Loucy (cell line): ENCODE measurements at regions not wholly inside any gene's neighbourhood (a gene's known extent, or its start where the extent isn't known, plus 50 kb on each side); places are given as distances from the start of the nearest gene placed in this dataset.

Source experiments
- H2AFZ ChIP-seq: fragments of 200-600 bp; sonication (generic); 2 replicates; pipeline ENCODE4 v1.6.0; 2016; ENCODE audit warnings: antibody characterized with exemption, mild to moderate bottlenecking, low read length, moderate library complexity
- H3F3A ChIP-seq: fragments of 200-600 bp; 2 replicates; pipeline ENCODE4 v1.6.0; 2016; ENCODE audit warnings: antibody characterized with exemption, low read depth, mild to moderate bottlenecking
- H3K27me3 ChIP-seq: fragments of 200-600 bp; sonication (generic); 2 replicates; pipeline ENCODE4 v1.6.1; 2014; ENCODE audit warnings: low read length, mild to moderate bottlenecking; ENCODE audit not compliant: insufficient read depth, poor library complexity, severe bottlenecking
- H3K36me3 ChIP-seq: fragments of 200-600 bp; sonication (generic); 2 replicates; pipeline ENCODE4 v1.6.1; 2016; ENCODE audit warnings: low read length; ENCODE audit not compliant: insufficient read depth
- H3K4me1 ChIP-seq: fragments of 200-600 bp; sonication (generic); 2 replicates; pipeline ENCODE4 v1.5.1; 2014; ENCODE audit warnings: low read length, mild to moderate bottlenecking; ENCODE audit not compliant: insufficient read depth, poor library complexity, severe bottlenecking
- H3K4me2 ChIP-seq: fragments of 200-600 bp; sonication (generic); 2 replicates; pipeline ENCODE4 v1.6.0; 2014; ENCODE audit warnings: antibody characterized with exemption, low read length, low read depth, mild to moderate bottlenecking; ENCODE audit not compliant: poor library complexity, severe bottlenecking
- H3K4me3 ChIP-seq: fragments of 200-600 bp; sonication (generic); 2 replicates; pipeline ENCODE4 v1.5.1; 2014; ENCODE audit warnings: low read length, mild to moderate bottlenecking, mixed read lengths; ENCODE audit not compliant: poor library complexity, severe bottlenecking
- H3K79me2 ChIP-seq: fragments of 200-600 bp; sonication (generic); 2 replicates; pipeline ENCODE4 v1.6.1; 2014; ENCODE audit warnings: low read length; ENCODE audit not compliant: insufficient read depth
- H3K9ac ChIP-seq: fragments of 200-600 bp; sonication (generic); 2 replicates; pipeline ENCODE4 v1.6.0; 2014; ENCODE audit warnings: mild to moderate bottlenecking, low read depth, low read length, moderate library complexity; ENCODE audit not compliant: poor library complexity, severe bottlenecking
- H3K9me2 ChIP-seq: fragments of 200-600 bp; sonication (generic); replicated peaks from 2 replicates; pipeline ENCODE4 v1.6.1; 2016; ENCODE audit warnings: low read depth, low read length, mixed read lengths
- H3K9me3 ChIP-seq: fragments of 200-600 bp; sonication (generic); 2 replicates; pipeline ENCODE4 v1.6.1; 2014; ENCODE audit warnings: mild to moderate bottlenecking, antibody characterized with exemption, low read length, low read depth; ENCODE audit not compliant: insufficient read depth
- H4K20me1 ChIP-seq: fragments of 200-600 bp; sonication (generic); 2 replicates; pipeline ENCODE4 v1.6.0; 2014; ENCODE audit warnings: antibody characterized with exemption, low read length, mild to moderate bottlenecking; ENCODE audit not compliant: insufficient read depth, poor library complexity, severe bottlenecking
- EZH2phosphoT487 ChIP-seq: fragments of 200-600 bp; IDR thresholded peaks from 2 replicates; pipeline ENCODE4 v1.6.1; 2018; ENCODE audit warnings: antibody characterized with exemption, mild to moderate bottlenecking, moderate library complexity, borderline replicate concordance
- TF ChIP-seq, protein P1 (sequence below): fragments of 200-600 bp; sonication (generic); conservative IDR thresholded peaks from 2 replicates; pipeline ENCODE4 v1.5.1; 2014; ENCODE audit warnings: mild to moderate bottlenecking, antibody characterized with exemption, low read length

DNA sequence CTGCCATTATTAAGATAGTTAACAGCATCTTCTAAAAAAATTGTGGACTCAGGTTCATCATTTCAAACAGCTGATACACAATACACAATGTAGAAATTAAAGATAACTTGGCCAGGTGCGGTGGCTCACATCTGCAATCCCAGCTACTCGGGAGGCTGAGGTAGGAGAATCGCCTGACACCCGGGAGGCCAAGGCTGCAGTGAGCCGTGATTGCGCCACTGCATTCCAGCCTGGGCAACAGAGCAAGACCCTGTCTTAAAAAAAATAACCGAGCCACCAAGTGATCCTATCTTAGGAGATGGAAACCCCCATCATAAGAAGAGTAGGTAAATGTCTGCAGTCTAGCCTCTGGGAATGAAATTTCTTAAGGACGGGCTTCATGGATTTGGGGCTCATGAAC is 241.7 kb downstream of the PIK3R1 start:
- Histone ChIP-seq H3K36me3 (no peaks in the 10 kb centered on the region), H3K4me1 (peaks cover 24% of the 10 kb centered on the region), H3F3A (no peaks in the 10 kb centered on the region), H3K9ac (no peak overlapping the region), H3K27me3 (no peaks in the 10 kb centered on the region), H3K9me2 (no peaks in the 10 kb centered on the region), H3K4me2 (no peak overlapping the region), H3K79me2 (no peaks in the 10 kb centered on the region), H4K20me1 (no peaks in the 10 kb centered on the region), H3K4me3 (no peak overlapping the region), H3K9me3 (no peaks in the 10 kb centered on the region), H2AFZ (no peak overlapping the region)
- no peak for TF ChIP-seq EZH2phosphoT487
- TF ChIP-seq, protein P1, sequence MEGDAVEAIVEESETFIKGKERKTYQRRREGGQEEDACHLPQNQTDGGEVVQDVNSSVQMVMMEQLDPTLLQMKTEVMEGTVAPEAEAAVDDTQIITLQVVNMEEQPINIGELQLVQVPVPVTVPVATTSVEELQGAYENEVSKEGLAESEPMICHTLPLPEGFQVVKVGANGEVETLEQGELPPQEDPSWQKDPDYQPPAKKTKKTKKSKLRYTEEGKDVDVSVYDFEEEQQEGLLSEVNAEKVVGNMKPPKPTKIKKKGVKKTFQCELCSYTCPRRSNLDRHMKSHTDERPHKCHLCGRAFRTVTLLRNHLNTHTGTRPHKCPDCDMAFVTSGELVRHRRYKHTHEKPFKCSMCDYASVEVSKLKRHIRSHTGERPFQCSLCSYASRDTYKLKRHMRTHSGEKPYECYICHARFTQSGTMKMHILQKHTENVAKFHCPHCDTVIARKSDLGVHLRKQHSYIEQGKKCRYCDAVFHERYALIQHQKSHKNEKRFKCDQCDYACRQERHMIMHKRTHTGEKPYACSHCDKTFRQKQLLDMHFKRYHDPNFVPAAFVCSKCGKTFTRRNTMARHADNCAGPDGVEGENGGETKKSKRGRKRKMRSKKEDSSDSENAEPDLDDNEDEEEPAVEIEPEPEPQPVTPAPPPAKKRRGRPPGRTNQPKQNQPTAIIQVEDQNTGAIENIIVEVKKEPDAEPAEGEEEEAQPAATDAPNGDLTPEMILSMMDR, result no peak

DNA sequence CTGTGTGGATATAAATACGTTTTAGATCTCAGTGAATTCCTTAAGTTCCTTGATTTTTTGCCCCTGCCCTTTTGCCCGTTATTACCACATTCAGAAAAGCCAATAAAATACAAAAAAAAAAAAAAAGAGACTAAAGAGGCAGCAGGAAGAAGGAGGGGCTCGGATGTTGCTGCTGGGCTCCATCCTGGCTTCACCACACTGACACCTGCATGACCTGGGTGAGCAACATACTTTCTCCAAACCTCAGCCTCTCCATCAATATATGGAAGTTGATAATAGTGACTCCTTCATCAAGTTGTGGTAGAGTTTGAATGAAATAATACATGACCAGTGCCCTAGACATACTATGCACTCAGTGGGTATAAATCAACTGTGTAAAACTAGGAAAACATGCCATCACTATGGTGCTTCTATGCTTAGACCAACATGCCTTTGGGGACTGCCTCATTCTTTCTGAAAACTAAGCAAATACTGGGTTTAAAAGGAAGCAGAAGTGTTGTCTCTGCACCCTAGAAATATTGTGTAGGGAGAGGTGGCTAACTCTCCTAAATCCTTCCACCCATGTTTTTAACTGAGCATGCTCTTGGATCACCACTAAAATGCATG is 243.0 kb downstream of the PIK3R1 start:
- Histone ChIP-seq H3K9ac (no peak overlapping the region), H3K4me1 (peaks cover 24% of the 10 kb centered on the region), H3F3A (no peaks in the 10 kb centered on the region), H4K20me1 (no peaks in the 10 kb centered on the region), H3K36me3 (no peaks in the 10 kb centered on the region), H3K9me3 (no peaks in the 10 kb centered on the region), H3K4me3 (peak overlapping the region; percentile 38), H3K79me2 (no peaks in the 10 kb centered on the region), H3K4me2 (peak overlapping the region; percentile 50), H2AFZ (no peak overlapping the region; the same call in 1 of the 2 replicates), H3K9me2 (no peaks in the 10 kb centered on the region), H3K27me3 (no peaks in the 10 kb centered on the region)
- TF ChIP-seq, protein P1, result no peak
- TF ChIP-seq EZH2phosphoT487, result no peak

DNA sequence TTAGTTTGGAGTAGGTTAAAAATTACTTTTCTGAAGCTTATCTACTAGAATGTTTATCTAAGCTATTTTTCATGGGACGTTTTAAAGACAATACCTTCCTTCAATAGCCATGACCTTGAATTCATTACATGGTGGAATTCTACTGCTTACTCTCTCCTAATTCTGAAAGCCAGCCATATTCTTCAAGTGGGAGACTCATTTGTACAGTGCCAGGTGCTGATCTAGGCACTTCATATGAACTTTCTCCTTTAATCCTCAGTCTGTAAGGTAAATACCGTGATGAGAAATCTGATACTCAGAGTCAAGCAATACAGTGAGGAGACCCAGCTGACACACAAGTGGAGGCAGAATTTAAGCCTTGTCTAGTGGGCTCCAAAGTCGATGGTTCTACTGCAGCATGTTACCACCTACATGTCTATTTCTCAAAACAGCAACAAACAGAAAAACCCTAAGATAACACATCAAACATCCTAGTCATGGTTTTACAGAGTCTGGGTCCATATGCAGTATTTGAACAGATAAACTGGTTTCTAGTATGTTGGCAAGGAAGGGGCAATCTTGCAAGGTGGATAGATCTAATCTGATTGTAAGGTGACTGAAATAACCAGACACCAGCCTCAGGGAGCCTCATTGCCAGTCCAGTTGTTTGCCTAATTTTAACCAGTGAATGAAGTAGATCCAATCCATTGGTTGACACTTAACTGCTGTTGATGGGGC is 243.7 kb downstream of the PIK3R1 start:
- no peaks in the 10 kb centered on the region for H3K27me3 ChIP-seq
- no peak overlapping the region for H2AFZ ChIP-seq
- H3K9me3 ChIP-seq, result no peaks in the 10 kb centered on the region
- H3K9ac ChIP-seq, result no peak overlapping the region
- no peak for TF ChIP-seq EZH2phosphoT487
- TF ChIP-seq, protein P1, result no peak
- H4K20me1 ChIP-seq, result no peaks in the 10 kb centered on the region
- no peaks in the 10 kb centered on the region for H3K36me3 ChIP-seq
- H3K79me2 ChIP-seq, result no peaks in the 10 kb centered on the region
- no peak overlapping the region for H3K4me3 ChIP-seq
- H3K9me2 ChIP-seq, result no peaks in the 10 kb centered on the region
- peak overlapping the region; percentile 50 for H3K4me2 ChIP-seq
- H3F3A ChIP-seq, result no peaks in the 10 kb centered on the region
- peaks cover 31% of the 10 kb centered on the region for H3K4me1 ChIP-seq
